GM06990 (cell line): ENCODE measurements at regions not wholly inside any gene's neighbourhood (a gene's known extent, or its start where the extent isn't known, plus 50 kb on each side); places are given as distances from the start of the nearest gene placed in this dataset.

Experiments
- DNase-seq: peaks from one replicate; pipeline ENCODE4 v3.0.0-alpha.2; 2011; ENCODE audit not compliant: insufficient read length; ENCODE audit errors: extremely low read depth
- H3K27me3 ChIP-seq: replicated peaks from 2 replicates; pipeline ENCODE4 v1.6.0; 2011; ENCODE audit warnings: low read length; ENCODE audit not compliant: control insufficient read depth, insufficient read depth
- H3K36me3 ChIP-seq: 2 replicates; pipeline ENCODE4 v1.5.1; 2011; ENCODE audit warnings: low read length; ENCODE audit not compliant: control insufficient read depth, insufficient read depth
- H3K4me3 ChIP-seq: replicated peaks from 2 replicates; pipeline ENCODE4 v1.5.1; 2011; ENCODE audit warnings: low read depth, mild to moderate bottlenecking, control low read depth, low read length
- TF ChIP-seq, protein P1 (sequence below): IDR thresholded peaks from 2 replicates; pipeline ENCODE4 v1.5.1; 2011; ENCODE audit warnings: low read length, control low read depth, mild to moderate bottlenecking, inconsistent platforms; ENCODE audit not compliant: insufficient read depth, poor library complexity, severe bottlenecking

DNA sequence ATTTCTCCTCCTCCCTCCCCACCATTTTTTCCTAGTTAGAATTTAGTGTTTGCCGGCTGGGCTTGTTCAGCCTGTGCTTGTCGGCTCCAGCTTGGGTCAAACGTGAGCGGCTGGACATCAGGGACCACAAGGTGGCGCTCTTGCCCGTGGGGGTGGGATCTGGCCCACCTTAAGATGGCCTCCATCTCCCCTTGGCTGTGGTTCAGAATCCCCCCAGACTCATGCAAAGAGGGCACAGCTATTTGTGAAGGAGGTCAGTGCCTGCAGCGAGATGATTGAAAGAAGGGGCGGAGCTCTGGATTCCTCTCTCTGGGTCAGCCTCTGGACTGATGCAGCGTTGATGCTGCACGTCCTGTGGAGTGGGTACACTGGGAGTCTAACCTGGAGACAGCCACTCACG lies 283.3 kb upstream of the TUT7 start:
- Histone ChIP-seq H3K36me3 (no peaks in the 10 kb centered on the region), H3K4me3 (no peak overlapping the region), H3K27me3 (no peaks in the 10 kb centered on the region)
- peak; percentile 9 for DNase-seq
- TF ChIP-seq, protein P1, sequence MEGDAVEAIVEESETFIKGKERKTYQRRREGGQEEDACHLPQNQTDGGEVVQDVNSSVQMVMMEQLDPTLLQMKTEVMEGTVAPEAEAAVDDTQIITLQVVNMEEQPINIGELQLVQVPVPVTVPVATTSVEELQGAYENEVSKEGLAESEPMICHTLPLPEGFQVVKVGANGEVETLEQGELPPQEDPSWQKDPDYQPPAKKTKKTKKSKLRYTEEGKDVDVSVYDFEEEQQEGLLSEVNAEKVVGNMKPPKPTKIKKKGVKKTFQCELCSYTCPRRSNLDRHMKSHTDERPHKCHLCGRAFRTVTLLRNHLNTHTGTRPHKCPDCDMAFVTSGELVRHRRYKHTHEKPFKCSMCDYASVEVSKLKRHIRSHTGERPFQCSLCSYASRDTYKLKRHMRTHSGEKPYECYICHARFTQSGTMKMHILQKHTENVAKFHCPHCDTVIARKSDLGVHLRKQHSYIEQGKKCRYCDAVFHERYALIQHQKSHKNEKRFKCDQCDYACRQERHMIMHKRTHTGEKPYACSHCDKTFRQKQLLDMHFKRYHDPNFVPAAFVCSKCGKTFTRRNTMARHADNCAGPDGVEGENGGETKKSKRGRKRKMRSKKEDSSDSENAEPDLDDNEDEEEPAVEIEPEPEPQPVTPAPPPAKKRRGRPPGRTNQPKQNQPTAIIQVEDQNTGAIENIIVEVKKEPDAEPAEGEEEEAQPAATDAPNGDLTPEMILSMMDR, result peak; percentile 59

- DNase-seq, result no peak
- no peaks in the 10 kb centered on the region for H3K36me3 ChIP-seq
- no peaks in the 10 kb centered on the region for H3K27me3 ChIP-seq
- no peak overlapping the region for H3K4me3 ChIP-seq
- TF ChIP-seq, protein P1, result no peak
Measured at GRCh38 chr9:86636519-86636918, 282.3 kb upstream of the TUT7 start.

GRCh38 chr9:86636038-86636437 lies 281.8 kb upstream of the TUT7 start:
- no peaks in the 10 kb centered on the region for H3K27me3 ChIP-seq
- TF ChIP-seq, protein P1, result no peak
- DNase-seq, result no peak
- H3K36me3 ChIP-seq, result no peaks in the 10 kb centered on the region
- no peak overlapping the region for H3K4me3 ChIP-seq

DNA sequence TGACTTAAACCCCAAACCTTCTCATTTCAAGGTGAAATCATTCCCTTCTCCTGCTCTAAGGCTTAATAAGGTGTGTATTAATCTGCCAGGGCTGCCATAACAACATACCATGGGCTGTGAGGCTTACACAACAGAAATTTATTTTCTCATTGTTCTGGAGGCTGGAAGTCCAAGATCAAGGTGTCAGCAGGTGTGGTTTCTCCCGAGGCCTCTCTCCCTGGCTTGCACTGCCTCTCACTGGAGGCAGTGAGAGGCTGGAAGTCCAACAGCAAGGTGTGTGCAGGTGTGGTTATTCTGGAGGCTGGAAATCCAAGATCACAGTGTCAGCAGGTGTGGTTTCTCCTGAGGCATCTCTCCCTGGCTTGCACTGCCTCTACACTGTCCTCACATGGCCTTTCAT lies 280.3 kb upstream of the TUT7 start:
- Histone ChIP-seq H3K27me3 (no peaks in the 10 kb centered on the region), H3K36me3 (no peaks in the 10 kb centered on the region), H3K4me3 (no peak overlapping the region)
- DNase-seq, result no peak
- TF ChIP-seq, protein P1, result no peak

GRCh38 chr9:86633945-86634344 lies 279.7 kb upstream of the TUT7 start:
- DNase-seq, result no peak
- Histone ChIP-seq H3K27me3 (no peaks in the 10 kb centered on the region), H3K4me3 (no peak overlapping the region), H3K36me3 (no peaks in the 10 kb centered on the region)
- TF ChIP-seq, protein P1, result no peak

GRCh38 chr9:86632537-86632936 lies 278.3 kb upstream of the TUT7 start:
- TF ChIP-seq, protein P1, result no peak
- no peak for DNase-seq
- Histone ChIP-seq H3K36me3 (no peaks in the 10 kb centered on the region), H3K27me3 (no peaks in the 10 kb centered on the region), H3K4me3 (no peak overlapping the region)
